Neural cell (in vitro differentiated cells): ENCODE measurements at regions not wholly inside any gene's neighbourhood (a gene's known extent, or its start where the extent isn't known, plus 50 kb on each side); places are given as distances from the start of the nearest gene placed in this dataset.

Experiments used
- H2AFZ ChIP-seq: fragments of 200-600, 300-800 bp; sonication (generic), shearing (Covaris generic); 2 replicates; pipeline ENCODE4 v1.6.0; 2014; ENCODE audit warnings: low read depth, mild to moderate bottlenecking, antibody characterized with exemption, low read length, moderate library complexity
- H3F3A ChIP-seq: fragments of 200-600 bp; shearing (Covaris generic); 2 replicates; pipeline ENCODE4 v1.6.1; 2016; ENCODE audit warnings: mild to moderate bottlenecking, moderate library complexity, mixed read lengths, antibody characterized with exemption, low read length; ENCODE audit not compliant: insufficient read depth, poor library complexity, severe bottlenecking
- H3K27ac ChIP-seq: fragments of 200-600, 300-800 bp; sonication (generic), shearing (Covaris generic); 2 replicates; pipeline ENCODE4 v1.5.1; 2014; ENCODE audit warnings: mild to moderate bottlenecking, low read length, moderate library complexity
- H3K27me3 ChIP-seq: fragments of 300-800, 200-600 bp; sonication (generic), shearing (Covaris generic); 2 replicates; pipeline ENCODE4 v1.6.0; 2014; ENCODE audit warnings: mild to moderate bottlenecking, low read depth, low read length, moderate library complexity; ENCODE audit not compliant: insufficient read depth
- H3K36me3 ChIP-seq: fragments of 300-800, 200-600 bp; sonication (generic), shearing (Covaris generic); 2 replicates; pipeline ENCODE4 v1.5.1; 2014; ENCODE audit warnings: mild to moderate bottlenecking, antibody characterized with exemption, low read length, moderate library complexity; ENCODE audit not compliant: insufficient read depth
- H3K4me2 ChIP-seq: fragments of 300-800, 200-600 bp; sonication (generic), shearing (Covaris generic); 2 replicates; pipeline ENCODE4 v1.6.0; 2014; ENCODE audit warnings: mild to moderate bottlenecking, low read length
- H3K4me3 ChIP-seq: fragments of 300-800, 200-600 bp; sonication (generic), shearing (Covaris generic); 2 replicates; pipeline ENCODE4 v1.5.1; 2014; ENCODE audit warnings: mild to moderate bottlenecking, low read length, moderate library complexity
- H3K79me2 ChIP-seq: fragments of 200-600 bp; shearing (Covaris generic); replicated peaks from 2 replicates; pipeline ENCODE4 v1.6.0; 2014; ENCODE audit warnings: mild to moderate bottlenecking, low read length, moderate library complexity; ENCODE audit not compliant: insufficient read depth
- H3K9ac ChIP-seq: fragments of 300-800, 200-600 bp; sonication (generic), shearing (Covaris generic); 2 replicates; pipeline ENCODE4 v1.6.1; 2016; ENCODE audit warnings: mild to moderate bottlenecking, low read length, mixed read lengths
- H3K9me2 ChIP-seq: fragments of 200-600 bp; shearing (Covaris generic); 2 replicates; pipeline ENCODE4 v1.6.1; 2016; ENCODE audit warnings: mild to moderate bottlenecking, low read length, mixed read lengths; ENCODE audit not compliant: insufficient read depth
- H3K9me3 ChIP-seq: fragments of 200-600, 300-800 bp; sonication (generic), shearing (Covaris generic); 2 replicates; pipeline ENCODE4 v1.6.1; 2016; ENCODE audit warnings: mild to moderate bottlenecking, mixed run types, low read length, moderate library complexity, mixed read lengths
- H4K20me1 ChIP-seq: fragments of 200-600 bp; shearing (Covaris generic); 2 replicates; pipeline ENCODE4 v1.6.1; 2016; ENCODE audit warnings: mild to moderate bottlenecking, mixed run types; ENCODE audit not compliant: insufficient read depth
- CTCF ChIP-seq: fragments of 450-650 bp; IDR thresholded peaks from 2 replicates; pipeline ENCODE4 v1.5.1; 2014; ENCODE audit warnings: antibody characterized with exemption, mild to moderate bottlenecking, moderate library complexity; ENCODE audit not compliant: poor library complexity, severe bottlenecking
- EP300 ChIP-seq: fragments of 450-650 bp; conservative IDR thresholded peaks from 2 replicates; pipeline ENCODE4 v1.6.1; 2014; ENCODE audit warnings: antibody characterized with exemption, mild to moderate bottlenecking, moderate library complexity; ENCODE audit not compliant: poor library complexity, severe bottlenecking
- EZH2 ChIP-seq: fragments of 200-600, 300-800 bp; shearing (Covaris generic), sonication (generic); IDR thresholded peaks from 2 replicates; pipeline ENCODE4 v1.6.1; 2014; ENCODE audit warnings: antibody characterized with exemption, low read length, borderline replicate concordance, mild to moderate bottlenecking; ENCODE audit not compliant: insufficient read depth, poor library complexity, severe bottlenecking
- MXI1 ChIP-seq: fragments of 450-650 bp; conservative IDR thresholded peaks from 2 replicates; pipeline ENCODE4 v1.6.1; 2014; ENCODE audit warnings: antibody characterized with exemption, mild to moderate bottlenecking; ENCODE audit not compliant: poor library complexity, severe bottlenecking
- POLR2AphosphoS5 ChIP-seq: IDR thresholded peaks from 2 replicates; pipeline ENCODE4 v1.6.1; 2012
- RAD21 ChIP-seq: fragments of 450-650 bp; conservative IDR thresholded peaks from 2 replicates; pipeline ENCODE4 v1.6.1; 2014; ENCODE audit warnings: antibody characterized with exemption, mild to moderate bottlenecking, moderate library complexity
- REST ChIP-seq: IDR thresholded peaks from 2 replicates; pipeline ENCODE4 v1.6.1; 2012; ENCODE audit warnings: borderline replicate concordance
- SMC3 ChIP-seq: fragments of 450-650 bp; conservative IDR thresholded peaks from 2 replicates; pipeline ENCODE4 v1.6.1; 2014; ENCODE audit warnings: antibody characterized with exemption, mild to moderate bottlenecking, moderate library complexity; ENCODE audit not compliant: poor library complexity
- TAF1 ChIP-seq: IDR thresholded peaks from 2 replicates; pipeline ENCODE4 v1.6.1; 2012; ENCODE audit warnings: low read depth

- Histone ChIP-seq H3K27me3 (peaks cover 14% of the 10 kb centered on the region), H3F3A (no peaks in the 10 kb centered on the region), H3K4me2 (no peak overlapping the region), H3K79me2 (no peaks in the 10 kb centered on the region), H3K9me2 (no peaks in the 10 kb centered on the region), H3K9ac (no peak overlapping the region), H3K9me3 (no peaks in the 10 kb centered on the region), H3K27ac (no peak overlapping the region), H4K20me1 (no peaks in the 10 kb centered on the region), H3K36me3 (no peaks in the 10 kb centered on the region), H3K4me3 (no peak overlapping the region), H2AFZ (no peak overlapping the region)
- no peak for TF ChIP-seq EP300
- no peak for TF ChIP-seq REST
- TF ChIP-seq EZH2: no peak
- TF ChIP-seq SMC3: no peak
- no peak for TF ChIP-seq CTCF
- no peak for TF ChIP-seq MXI1
- TF ChIP-seq RAD21: no peak
- no peak for TF ChIP-seq POLR2AphosphoS5
- TF ChIP-seq TAF1: no peak
Observed at GRCh38 chr4:152045449-152045806, 284.6 kb upstream of the GATB start.

GRCh38 chr4:152044331-152045036, 283.7 kb upstream of the GATB start:
- Histone ChIP-seq H4K20me1 (no peaks in the 10 kb centered on the region), H3K27ac (no peak overlapping the region), H3K36me3 (no peaks in the 10 kb centered on the region), H3F3A (no peaks in the 10 kb centered on the region), H3K4me3 (no peak overlapping the region), H3K9me2 (no peaks in the 10 kb centered on the region), H3K27me3 (peaks cover 14% of the 10 kb centered on the region), H3K9me3 (no peaks in the 10 kb centered on the region), H3K9ac (no peak overlapping the region), H3K79me2 (no peaks in the 10 kb centered on the region), H3K4me2 (no peak overlapping the region), H2AFZ (no peak overlapping the region)
- TF ChIP-seq MXI1 (no peak), EZH2 (no peak), EP300 (no peak), RAD21 (no peak), POLR2AphosphoS5 (no peak), REST (no peak), CTCF (no peak)
